ENCODE measurements at regions not wholly inside any gene's neighbourhood (a gene's known extent, or its start where the extent isn't known, plus 50 kb on each side); places are given as distances from the start of the nearest gene placed in this dataset.

DNA sequence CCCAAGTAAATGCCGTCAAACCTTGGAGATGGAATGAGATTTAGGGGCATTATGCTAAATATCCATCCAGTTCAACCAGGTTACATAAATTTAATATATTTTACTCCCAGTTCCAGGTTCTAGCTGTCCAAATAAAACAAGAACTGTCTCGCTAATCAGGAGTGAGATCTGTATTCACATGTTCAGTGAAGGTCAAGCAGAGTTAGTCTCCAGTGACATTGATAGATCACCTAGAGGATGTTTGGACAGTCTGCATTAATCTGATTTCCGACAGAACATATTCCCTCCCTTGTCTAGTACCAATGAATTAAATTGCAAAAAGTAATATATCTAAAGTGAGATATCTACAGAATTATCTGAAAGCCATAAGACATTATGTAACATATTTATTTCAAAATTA, 979.4 kb upstream of the CNTNAP5 start:
- H3K4me3 Mint-ChIP-seq, result no peak overlapping the region
- peaks cover 0 to 2% (median 0%) of the 10 kb centered on the region in 7 donors for H3K9me3 Mint-ChIP-seq
- Histone ChIP-seq H3K79me2 (ENCODE audit: insufficient read depth, low read length) (no peaks in the 10 kb centered on the region), H3K4me1 (ENCODE audit: control insufficient read depth in 1 of 2, insufficient read depth in 2 of 2, low read length in 2 of 2) (no peaks in the 10 kb centered on the region), H3K4me3 (replicated peaks in 1 of 3; ENCODE audit: low read depth in 2 of 3, low read length in 3 of 3) (no peak overlapping the region), H3K9ac (ENCODE audit: insufficient read depth, low read length, poor library complexity, severe bottlenecking) (no peak overlapping the region), H4K20me1 (ENCODE audit: insufficient read depth, low read length) (no peaks in the 10 kb centered on the region), H3K9me3 (replicated peaks in 1 of 2; ENCODE audit: control insufficient read depth in 1 of 2, insufficient read depth in 1 of 2, low read length in 2 of 2) (peaks cover 0 to 4% of the 10 kb centered on the region in 2 donors), H3K4me2 (replicated peaks; ENCODE audit: extremely low read depth, low read length, poor library complexity, severe bottlenecking) (no peak overlapping the region), H2AFZ (ENCODE audit: insufficient read depth, low read depth, low read length, poor library complexity, severe bottlenecking) (no peak overlapping the region), H3K27me3 (ENCODE audit: control insufficient read depth in 2 of 2, insufficient read depth in 2 of 2, low read length in 2 of 2) (no peaks in the 10 kb centered on the region), H3K27ac (ENCODE audit: low read depth in 1 of 2, low read length in 2 of 2) (no peak overlapping the region), H3K36me3 (replicated peaks in 1 of 2; ENCODE audit: control insufficient read depth in 1 of 2, insufficient read depth in 2 of 2, low read length in 2 of 2) (no peaks in the 10 kb centered on the region)
- no CpG with 5 or more reads among the region's 3 CpGs for WGBS (ENCODE audit: insufficient coverage)
- TF ChIP-seq, protein P1, sequence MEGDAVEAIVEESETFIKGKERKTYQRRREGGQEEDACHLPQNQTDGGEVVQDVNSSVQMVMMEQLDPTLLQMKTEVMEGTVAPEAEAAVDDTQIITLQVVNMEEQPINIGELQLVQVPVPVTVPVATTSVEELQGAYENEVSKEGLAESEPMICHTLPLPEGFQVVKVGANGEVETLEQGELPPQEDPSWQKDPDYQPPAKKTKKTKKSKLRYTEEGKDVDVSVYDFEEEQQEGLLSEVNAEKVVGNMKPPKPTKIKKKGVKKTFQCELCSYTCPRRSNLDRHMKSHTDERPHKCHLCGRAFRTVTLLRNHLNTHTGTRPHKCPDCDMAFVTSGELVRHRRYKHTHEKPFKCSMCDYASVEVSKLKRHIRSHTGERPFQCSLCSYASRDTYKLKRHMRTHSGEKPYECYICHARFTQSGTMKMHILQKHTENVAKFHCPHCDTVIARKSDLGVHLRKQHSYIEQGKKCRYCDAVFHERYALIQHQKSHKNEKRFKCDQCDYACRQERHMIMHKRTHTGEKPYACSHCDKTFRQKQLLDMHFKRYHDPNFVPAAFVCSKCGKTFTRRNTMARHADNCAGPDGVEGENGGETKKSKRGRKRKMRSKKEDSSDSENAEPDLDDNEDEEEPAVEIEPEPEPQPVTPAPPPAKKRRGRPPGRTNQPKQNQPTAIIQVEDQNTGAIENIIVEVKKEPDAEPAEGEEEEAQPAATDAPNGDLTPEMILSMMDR (IDR thresholded peaks at IDR 0.05), result no peak
- no peak overlapping the region for H3K27ac Mint-ChIP-seq
- H3K4me1 Mint-ChIP-seq, result no peaks in the 10 kb centered on the region
- no peak for DNase-seq
- intact Hi-C loops (cut with micrococcal nuclease), result no loop called here
- no peaks in the 10 kb centered on the region for H3K27me3 Mint-ChIP-seq (ENCODE audit: low read depth in 3 of 3)
- no peaks in the 10 kb centered on the region for H3K36me3 Mint-ChIP-seq

DNA sequence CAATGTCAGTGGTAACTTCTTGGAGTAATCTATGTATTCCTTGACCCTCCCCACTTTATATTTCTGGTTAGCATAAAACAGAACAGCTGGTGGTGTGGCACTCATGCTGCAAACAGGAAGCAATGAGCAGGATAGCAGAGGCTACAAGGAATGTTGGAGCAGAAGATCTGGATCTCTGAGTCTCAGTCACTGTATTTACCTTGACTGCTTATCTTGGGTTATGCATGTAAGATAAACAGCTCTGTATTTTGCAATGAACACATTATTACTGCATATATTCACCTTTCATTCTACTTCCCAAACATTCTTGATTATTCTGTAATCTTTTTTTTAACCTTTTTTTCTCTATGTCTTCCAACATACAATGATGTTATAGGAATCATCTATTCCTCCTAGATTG, 977.9 kb upstream of the CNTNAP5 start:
- H3K27me3 Mint-ChIP-seq (ENCODE audit: low read depth in 3 of 3), result no peaks in the 10 kb centered on the region
- Histone ChIP-seq H3K36me3 (replicated peaks in 1 of 2; ENCODE audit: control insufficient read depth in 1 of 2, insufficient read depth in 2 of 2, low read length in 2 of 2) (no peaks in the 10 kb centered on the region), H3K27me3 (ENCODE audit: control insufficient read depth in 2 of 2, insufficient read depth in 2 of 2, low read length in 2 of 2) (no peaks in the 10 kb centered on the region), H4K20me1 (ENCODE audit: insufficient read depth, low read length) (no peaks in the 10 kb centered on the region), H3K4me1 (ENCODE audit: control insufficient read depth in 1 of 2, insufficient read depth in 2 of 2, low read length in 2 of 2) (no peaks in the 10 kb centered on the region), H3K4me3 (replicated peaks in 1 of 3; ENCODE audit: low read depth in 2 of 3, low read length in 3 of 3) (no peak overlapping the region), H3K4me2 (replicated peaks; ENCODE audit: extremely low read depth, low read length, poor library complexity, severe bottlenecking) (no peak overlapping the region), H2AFZ (ENCODE audit: insufficient read depth, low read depth, low read length, poor library complexity, severe bottlenecking) (no peak overlapping the region), H3K27ac (ENCODE audit: low read depth in 1 of 2, low read length in 2 of 2) (no peak overlapping the region), H3K79me2 (ENCODE audit: insufficient read depth, low read length) (no peaks in the 10 kb centered on the region), H3K9me3 (replicated peaks in 1 of 2; ENCODE audit: control insufficient read depth in 1 of 2, insufficient read depth in 1 of 2, low read length in 2 of 2) (peaks cover 0 to 4% of the 10 kb centered on the region in 2 donors), H3K9ac (ENCODE audit: insufficient read depth, low read length, poor library complexity, severe bottlenecking) (no peak overlapping the region)
- TF ChIP-seq, protein P1 (IDR thresholded peaks at IDR 0.05), result no peak
- H3K36me3 Mint-ChIP-seq, result no peaks in the 10 kb centered on the region
- H3K27ac Mint-ChIP-seq, result no peak overlapping the region
- DNase-seq, result no peak
- H3K4me1 Mint-ChIP-seq, result no peaks in the 10 kb centered on the region
- intact Hi-C loops (cut with micrococcal nuclease), result no loop called here
- no peak overlapping the region for H3K4me3 Mint-ChIP-seq
- no peaks in the 10 kb centered on the region for H3K9me3 Mint-ChIP-seq
